GM12878 (cell line): ENCODE measurements at regions not wholly inside any gene's neighbourhood (a gene's known extent, or its start where the extent isn't known, plus 50 kb on each side); places are given as distances from the start of the nearest gene placed in this dataset.

Source experiments
- ATAC-seq: fragments of 200-7000 bp; cut with Tn5 transposase; 3 replicates; pipeline ENCODE4 v1.9.1; 2020; ENCODE audit warnings: mild to moderate bottlenecking, moderate library complexity
- BruUV-seq: library from RNA; stranded (reverse); fragments of 400-500 nt; replicated peaks from 2 replicates; lab custom pipeline; 2021; lab: Mats Ljungman, UMichigan
- CTCF ChIA-PET: fragments of 300-600 bp; sonication (Branson Sonifier 250); formaldehyde crosslinking; extraction: SDS; loops from one replicate; lab custom pipeline; 2021; ENCODE audit warnings: inconsistent platforms; lab: Yijun Ruan, JAX
- POLR2A ChIA-PET: fragments of 350-600 bp; formaldehyde crosslinking; extraction: SDS; loops from one replicate; lab custom pipeline; 2021; ENCODE audit warnings: inconsistent platforms; lab: Charles Lee
- RAD21 ChIA-PET: fragments of 300-600 bp; sonication (Branson Sonifier 250); formaldehyde crosslinking; loops from one replicate; lab custom pipeline; 2023; ENCODE audit warnings: antibody characterized with exemption; ENCODE audit not compliant: unreplicated experiment; lab: Charles Lee
- SMC1A ChIA-PET: fragments of 300-600 bp; sonication (Branson Sonifier 250); formaldehyde crosslinking; loops from one replicate; lab custom pipeline; 2023; ENCODE audit not compliant: unreplicated experiment, uncharacterized antibody; lab: Charles Lee
- DNase-seq: peaks from one replicate; pipeline ENCODE4 v3.0.0-alpha.2; 2011; ENCODE audit warnings: low read depth, low spot score
- FAIRE-seq: peaks from 3 replicates; lab custom pipeline; 2011; peaks lifted over from hg19 to GRCh38; lab: Jason Lieb, UNC
- H2AFZ ChIP-seq: 2 replicates; pipeline ENCODE4 v1.6.0; 2011; ENCODE audit warnings: low read depth, low read length, control low read depth; ENCODE audit not compliant: control insufficient read depth
- H3K27ac ChIP-seq: 2 replicates; pipeline ENCODE4 v1.5.1; 2011; ENCODE audit warnings: control low read depth; ENCODE audit not compliant: control insufficient read depth, insufficient read depth
- H3K27me3 ChIP-seq, 2 experiments: replicated peaks in 1 of 2; 2 replicates each; pipeline versions ENCODE4 v1.6.0 to v1.6.1; 2011; ENCODE audit warnings: low read length in 1 of 2; ENCODE audit not compliant: control insufficient read depth in 2 of 2, insufficient read depth in 2 of 2
- H3K36me3 ChIP-seq, 2 experiments: 2 replicates each; pipeline ENCODE4 v1.5.1; 2011; ENCODE audit warnings: low read length in 1 of 2; ENCODE audit not compliant: control insufficient read depth in 2 of 2, insufficient read depth in 2 of 2
- H3K4me1 ChIP-seq: 2 replicates; pipeline ENCODE4 v1.6.1; 2011; ENCODE audit warnings: mild to moderate bottlenecking, low read length, moderate library complexity, mixed read lengths; ENCODE audit not compliant: control insufficient read depth, insufficient read depth
- H3K4me2 ChIP-seq: 2 replicates; pipeline ENCODE4 v1.6.0; 2011; ENCODE audit warnings: control low read depth; ENCODE audit not compliant: control insufficient read depth, insufficient read depth
- H3K4me3 ChIP-seq: fragments of 200-600 bp; sonication (generic); 2 replicates; pipeline ENCODE4 v1.5.1; 2016
- H3K79me2 ChIP-seq: 2 replicates; pipeline ENCODE4 v1.6.0; 2011; ENCODE audit warnings: low read length; ENCODE audit not compliant: control insufficient read depth, insufficient read depth
- H3K9ac ChIP-seq: 2 replicates; pipeline ENCODE4 v1.8.0; 2011; ENCODE audit warnings: low read length, control low read depth, mixed read lengths; ENCODE audit not compliant: control insufficient read depth, insufficient read depth
- H3K9me3 ChIP-seq: replicated peaks from 3 replicates; pipeline ENCODE4 v1.5.1; 2011; ENCODE audit warnings: mild to moderate bottlenecking, low read length; ENCODE audit not compliant: control insufficient read depth, insufficient read depth
- H4K20me1 ChIP-seq: 2 replicates; pipeline ENCODE4 v1.6.0; 2011; ENCODE audit not compliant: control insufficient read depth, insufficient read depth
- BRCA1 ChIP-seq: IDR thresholded peaks from 2 replicates; pipeline ENCODE4 v1.6.1; 2011; ENCODE audit warnings: low read depth, low read length, improper control_type of control experiment
- CHD4 ChIP-seq: fragments of 200-600 bp; sonication (generic); IDR thresholded peaks from 2 replicates; pipeline ENCODE4 v1.6.1; 2016; ENCODE audit warnings: mild to moderate bottlenecking
- CTCF ChIP-seq, 3 experiments: IDR thresholded peaks in 2 of 3; conservative IDR thresholded peaks in 1 of 3; 2 replicates each; pipeline ENCODE4 v1.5.1; 2011; ENCODE audit warnings: low read depth in 3 of 3, low read length in 3 of 3, mild to moderate bottlenecking in 3 of 3, control low read depth in 2 of 3, moderate library complexity in 2 of 3, inconsistent platforms in 1 of 3, mixed read lengths in 1 of 3; ENCODE audit not compliant: control insufficient read depth in 2 of 3, insufficient read depth in 1 of 3; ENCODE audit errors: extremely low read depth in 1 of 3
- DPF2 ChIP-seq: fragments of 450-650 bp; IDR thresholded peaks from 2 replicates; pipeline ENCODE4 v1.6.1; 2017; ENCODE audit warnings: mild to moderate bottlenecking
- NFXL1 ChIP-seq: fragments of 450-650 bp; IDR thresholded peaks from 2 replicates; pipeline ENCODE4 v1.6.1; 2017; ENCODE audit warnings: antibody characterized with exemption, mild to moderate bottlenecking, borderline replicate concordance
- NR2F1 ChIP-seq: fragments of 450-650 bp; conservative IDR thresholded peaks from 2 replicates; pipeline ENCODE4 v1.6.1; 2017; ENCODE audit warnings: mild to moderate bottlenecking
- POLR2AphosphoS5 ChIP-seq: IDR thresholded peaks from 2 replicates; pipeline ENCODE4 v1.6.1; 2011; ENCODE audit warnings: mild to moderate bottlenecking, low read length, inconsistent platforms
- POU2F2 ChIP-seq: IDR thresholded peaks from 3 replicates; pipeline ENCODE4 v1.6.1; 2011; ENCODE audit warnings: low read depth, mild to moderate bottlenecking, low read length, borderline replicate concordance
- SIN3A ChIP-seq: IDR thresholded peaks from 2 replicates; pipeline ENCODE4 v1.6.1; 2012; ENCODE audit warnings: low read depth, low read length, improper control_type of control experiment
- SMAD1 ChIP-seq: fragments of 450-650 bp; IDR thresholded peaks from 2 replicates; pipeline ENCODE4 v1.6.1; 2018; ENCODE audit warnings: mild to moderate bottlenecking, low read depth; ENCODE audit not compliant: partially characterized antibody
- SREBF2 ChIP-seq: IDR thresholded peaks from 2 replicates; pipeline ENCODE4 v1.6.1; 2012; ENCODE audit warnings: mild to moderate bottlenecking, low read length
- USF2 ChIP-seq: IDR thresholded peaks from 2 replicates; pipeline ENCODE4 v1.6.1; 2011; ENCODE audit warnings: low read depth, low read length, improper control_type of control experiment, borderline replicate concordance
- ZNF24 ChIP-seq: fragments of 450-650 bp; IDR thresholded peaks from 2 replicates; pipeline ENCODE4 v1.6.1; 2017; ENCODE audit warnings: antibody characterized with exemption, mild to moderate bottlenecking
- ZNF274 ChIP-seq: IDR thresholded peaks from one replicate; pipeline ENCODE4 v1.8.0; 2011; ENCODE audit not compliant: insufficient read length, insufficient read depth
- ZZZ3 ChIP-seq: IDR thresholded peaks from 2 replicates; pipeline ENCODE4 v1.6.1; 2011; ENCODE audit warnings: low read depth; ENCODE audit not compliant: control insufficient read depth, insufficient read length
- WGBS: methylation state at CpG from one replicate; pipeline ENCODE4 v1.1.6; 2016; ENCODE audit warnings: low lambda C conversion rate; ENCODE audit not compliant: insufficient replicate concordance, insufficient coverage; ENCODE audit errors: missing lambda C conversion rate; 5-methylcytosine and 5-hydroxymethylcytosine counted together
- in situ Hi-C: fragments of 300-500 bp; cut with MboI; formaldehyde crosslinking; loops from 9 replicates; pipeline ENCODE4 v1.14.3; 2018; ENCODE audit warnings: mixed read lengths
- intact Hi-C: fragments of 100-400 bp; cut with micrococcal nuclease; formaldehyde crosslinking; loops from one replicate; pipeline ENCODE4 v1.14.2; 2022; ENCODE audit not compliant: unreplicated experiment
- TF ChIP-seq, protein P1 (sequence below): fragments of 450-650 bp; IDR thresholded peaks from 2 replicates; pipeline ENCODE4 v1.6.1; 2017; ENCODE audit warnings: borderline replicate concordance
- TF ChIP-seq, protein P2 (sequence below): fragments of 450-650 bp; IDR thresholded peaks from 2 replicates; pipeline ENCODE4 v1.6.1; 2018; ENCODE audit warnings: mild to moderate bottlenecking, low read depth, moderate library complexity; ENCODE audit not compliant: partially characterized antibody

- no peaks in the 10 kb centered on the region; the same call in 2 of the 3 replicates for H3K9me3 ChIP-seq
- H3K4me2 ChIP-seq = no peak overlapping the region
- no TSS peak for BruUV-seq
- no peak overlapping the region for H2AFZ ChIP-seq
- no peak for TF ChIP-seq SREBF2
- TF ChIP-seq SIN3A = no peak
- TF ChIP-seq BRCA1 = no peak
- no peak for TF ChIP-seq NR2F1
- TF ChIP-seq CTCF (IDR thresholded peaks at IDR 0.05 in 2 of 3, conservative IDR thresholded peaks at IDR 0.05 in 1 of 3; ENCODE audit: control insufficient read depth in 2 of 3, extremely low read depth in 1 of 3, insufficient read depth in 1 of 3, low read depth in 3 of 3, low read length in 3 of 3) = no peak
- TF ChIP-seq, protein P1, sequence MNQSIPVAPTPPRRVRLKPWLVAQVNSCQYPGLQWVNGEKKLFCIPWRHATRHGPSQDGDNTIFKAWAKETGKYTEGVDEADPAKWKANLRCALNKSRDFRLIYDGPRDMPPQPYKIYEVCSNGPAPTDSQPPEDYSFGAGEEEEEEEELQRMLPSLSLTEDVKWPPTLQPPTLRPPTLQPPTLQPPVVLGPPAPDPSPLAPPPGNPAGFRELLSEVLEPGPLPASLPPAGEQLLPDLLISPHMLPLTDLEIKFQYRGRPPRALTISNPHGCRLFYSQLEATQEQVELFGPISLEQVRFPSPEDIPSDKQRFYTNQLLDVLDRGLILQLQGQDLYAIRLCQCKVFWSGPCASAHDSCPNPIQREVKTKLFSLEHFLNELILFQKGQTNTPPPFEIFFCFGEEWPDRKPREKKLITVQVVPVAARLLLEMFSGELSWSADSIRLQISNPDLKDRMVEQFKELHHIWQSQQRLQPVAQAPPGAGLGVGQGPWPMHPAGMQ = no peak
- no peak for TF ChIP-seq NFXL1
- TF ChIP-seq DPF2 = no peak
- TF ChIP-seq, protein P2, sequence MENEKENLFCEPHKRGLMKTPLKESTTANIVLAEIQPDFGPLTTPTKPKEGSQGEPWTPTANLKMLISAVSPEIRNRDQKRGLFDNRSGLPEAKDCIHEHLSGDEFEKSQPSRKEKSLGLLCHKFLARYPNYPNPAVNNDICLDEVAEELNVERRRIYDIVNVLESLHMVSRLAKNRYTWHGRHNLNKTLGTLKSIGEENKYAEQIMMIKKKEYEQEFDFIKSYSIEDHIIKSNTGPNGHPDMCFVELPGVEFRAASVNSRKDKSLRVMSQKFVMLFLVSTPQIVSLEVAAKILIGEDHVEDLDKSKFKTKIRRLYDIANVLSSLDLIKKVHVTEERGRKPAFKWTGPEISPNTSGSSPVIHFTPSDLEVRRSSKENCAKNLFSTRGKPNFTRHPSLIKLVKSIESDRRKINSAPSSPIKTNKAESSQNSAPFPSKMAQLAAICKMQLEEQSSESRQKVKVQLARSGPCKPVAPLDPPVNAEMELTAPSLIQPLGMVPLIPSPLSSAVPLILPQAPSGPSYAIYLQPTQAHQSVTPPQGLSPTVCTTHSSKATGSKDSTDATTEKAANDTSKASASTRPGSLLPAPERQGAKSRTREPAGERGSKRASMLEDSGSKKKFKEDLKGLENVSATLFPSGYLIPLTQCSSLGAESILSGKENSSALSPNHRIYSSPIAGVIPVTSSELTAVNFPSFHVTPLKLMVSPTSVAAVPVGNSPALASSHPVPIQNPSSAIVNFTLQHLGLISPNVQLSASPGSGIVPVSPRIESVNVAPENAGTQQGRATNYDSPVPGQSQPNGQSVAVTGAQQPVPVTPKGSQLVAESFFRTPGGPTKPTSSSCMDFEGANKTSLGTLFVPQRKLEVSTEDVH = no peak
- no peak for TF ChIP-seq POU2F2
- no peak for TF ChIP-seq ZNF274
- no peak for TF ChIP-seq ZZZ3
- TF ChIP-seq USF2 = no peak
- no peak for TF ChIP-seq SMAD1
- TF ChIP-seq POLR2AphosphoS5 = no peak
- TF ChIP-seq CHD4 = no peak
- TF ChIP-seq ZNF24 = no peak
- intact Hi-C loops (no loop called here), in situ Hi-C loops (no loop called here)
- H3K27me3 ChIP-seq = no peaks in the 10 kb centered on the region
- RAD21 ChIA-PET = no interaction called here
- FAIRE-seq (no peak), ATAC-seq (no peak), DNase-seq (no peak)
- no peaks in the 10 kb centered on the region for H3K4me1 ChIP-seq
- 0% methylated on average over 1 of the region's 1 CpG for WGBS
- H3K79me2 ChIP-seq = no peaks in the 10 kb centered on the region
- CTCF ChIA-PET = no interaction called here
- H3K27ac ChIP-seq = no peak overlapping the region
- H4K20me1 ChIP-seq = no peaks in the 10 kb centered on the region
- no peak overlapping the region for H3K4me3 ChIP-seq
- SMC1A ChIA-PET = no interaction called here
- H3K36me3 ChIP-seq = no peaks in the 10 kb centered on the region
- POLR2A ChIA-PET = no interaction called here
- no peak overlapping the region for H3K9ac ChIP-seq
Measured at GRCh38 chrX:109155161-109155560, 326.7 kb downstream of the GUCY2F start.
